Pancreas (tissue), 10 donors: ENCODE measurements at regions not wholly inside any gene's neighbourhood (a gene's known extent, or its start where the extent isn't known, plus 50 kb on each side); places are given as distances from the start of the nearest gene placed in this dataset.
"Not testable (repeated sequence)": the region's sequence is repeated elsewhere in the genome, so short reads cannot be mapped to it uniquely, and the experiment has no call there.

Experiments used
- ATAC-seq, 4 donors: fragments of 200-7000 bp; cut with Tn5 transposase; one replicate each; pipeline versions ENCODE4 v1.8.0 to v1.9.1; 2020; ENCODE audit warnings: mild to moderate bottlenecking in 4 of 4, moderate library complexity in 4 of 4
- DNase-seq, 6 donors: peaks; one replicate each; pipeline ENCODE4 v3.0.0-alpha.2; 2020
- FAIRE-seq: peaks from 2 replicates; lab custom pipeline; 2012; peaks lifted over from hg19 to GRCh38; lab: Jason Lieb, UNC
- H3K27ac ChIP-seq, 4 donors: fragments of 200-600 bp; sonication (generic); 1 replicate in 3 of 4; 2 replicates in 1 of 4; pipeline versions ENCODE4 v1.5.0 to v1.8.0; 2020
- H3K27me3 ChIP-seq, 4 donors: fragments of 200-600 bp; one replicate each; pipeline ENCODE4 v1.8.0; 2021
- H3K36me3 ChIP-seq, 3 donors: fragments of 200-600 bp; sonication (generic) in 1 of 3; one replicate each; pipeline versions ENCODE4 v1.5.0 to v1.8.0; 2020 to 2021
- H3K4me1 ChIP-seq, 3 donors: fragments of 200-600 bp; one replicate each; pipeline ENCODE4 v1.8.0; 2021
- H3K4me3 ChIP-seq, 4 donors: fragments of 200-600 bp; sonication (generic) in 2 of 4; one replicate each; pipeline versions ENCODE4 v1.5.0 to v1.8.0; 2020 to 2021
- H3K9me3 ChIP-seq, 4 donors: fragments of 200-600 bp; one replicate each; pipeline ENCODE4 v1.8.0; 2021
- WGBS, 2 donors: extraction: QIAGEN DNeasy Blood & Tissue Kit; methylation state at CpG; one replicate each; pipeline ENCODE4 v1.1.7; 2013; 5-methylcytosine and 5-hydroxymethylcytosine counted together
- intact Hi-C, 3 donors: fragments of 100-400 bp; cut with DNase I; formaldehyde crosslinking; loops; one replicate each; pipeline versions ENCODE4 v1.11.1 to v1.14.2; 2022
- TF ChIP-seq, protein P1 (sequence below), 4 donors: fragments of 200-600 bp; sonication (generic) in 3 of 4; IDR thresholded peaks; one replicate each; pipeline versions ENCODE4 v1.5.0 to v1.8.0; 2021; ENCODE audit warnings: antibody characterized with exemption in 4 of 4
- donor health status: healthy with polysubstance abuse.
- donor health status: DM: no; HTN: no; CAD: no; lungs with moderate emphysema.
- donor health status: DM: no; HTN: no; CAD: no.
- donor health status: control.
- donor health status: control.
- donor health status: Bipolar disorder and iron deficiency.
- donor health status: DM: yes; HTN: yes; CAD: no.
- donor health status: DM: no; HTN: no; CAD: no.
- donor health status: DM: no; HTN: no; CAD: no.
- donor health status: DM: yes; HTN: yes; CAD: no.

DNA sequence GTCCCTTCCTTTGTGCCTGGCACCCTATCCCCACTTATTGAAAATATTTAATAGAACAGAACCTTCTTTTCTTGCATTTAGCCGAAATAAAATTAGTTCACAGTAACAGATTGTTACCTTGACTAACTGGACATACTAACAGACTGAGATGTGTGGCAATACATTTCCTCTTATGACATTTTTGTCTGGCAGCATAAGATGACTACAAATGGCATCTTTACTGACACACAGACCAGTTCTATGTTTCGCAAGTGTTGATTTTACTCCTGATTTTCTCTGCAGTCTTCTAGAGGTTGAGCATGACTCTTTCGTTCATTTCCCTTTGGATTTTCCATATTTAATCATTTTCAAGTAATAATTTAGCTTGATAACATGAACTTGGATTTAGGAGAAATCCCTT is 474.6 kb downstream of the CBLN4 start:
- no peak overlapping the region for H3K27ac ChIP-seq
- ATAC-seq: no peak
- DNase-seq: no peak
- TF ChIP-seq, protein P1, sequence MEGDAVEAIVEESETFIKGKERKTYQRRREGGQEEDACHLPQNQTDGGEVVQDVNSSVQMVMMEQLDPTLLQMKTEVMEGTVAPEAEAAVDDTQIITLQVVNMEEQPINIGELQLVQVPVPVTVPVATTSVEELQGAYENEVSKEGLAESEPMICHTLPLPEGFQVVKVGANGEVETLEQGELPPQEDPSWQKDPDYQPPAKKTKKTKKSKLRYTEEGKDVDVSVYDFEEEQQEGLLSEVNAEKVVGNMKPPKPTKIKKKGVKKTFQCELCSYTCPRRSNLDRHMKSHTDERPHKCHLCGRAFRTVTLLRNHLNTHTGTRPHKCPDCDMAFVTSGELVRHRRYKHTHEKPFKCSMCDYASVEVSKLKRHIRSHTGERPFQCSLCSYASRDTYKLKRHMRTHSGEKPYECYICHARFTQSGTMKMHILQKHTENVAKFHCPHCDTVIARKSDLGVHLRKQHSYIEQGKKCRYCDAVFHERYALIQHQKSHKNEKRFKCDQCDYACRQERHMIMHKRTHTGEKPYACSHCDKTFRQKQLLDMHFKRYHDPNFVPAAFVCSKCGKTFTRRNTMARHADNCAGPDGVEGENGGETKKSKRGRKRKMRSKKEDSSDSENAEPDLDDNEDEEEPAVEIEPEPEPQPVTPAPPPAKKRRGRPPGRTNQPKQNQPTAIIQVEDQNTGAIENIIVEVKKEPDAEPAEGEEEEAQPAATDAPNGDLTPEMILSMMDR (IDR thresholded peaks at IDR 0.05): no peak
- no peak for FAIRE-seq
- no peak overlapping the region for H3K4me3 ChIP-seq
- H3K4me1 ChIP-seq: no peaks in the 10 kb centered on the region
- 59 to 81% methylated on average over 3 of the region's 3 CpGs for WGBS, 2 donors
- H3K27me3 ChIP-seq: no peaks in the 10 kb centered on the region
- no peaks in the 10 kb centered on the region for H3K9me3 ChIP-seq
- H3K36me3 ChIP-seq: no peaks in the 10 kb centered on the region
- intact Hi-C loops: no loop called here

DNA sequence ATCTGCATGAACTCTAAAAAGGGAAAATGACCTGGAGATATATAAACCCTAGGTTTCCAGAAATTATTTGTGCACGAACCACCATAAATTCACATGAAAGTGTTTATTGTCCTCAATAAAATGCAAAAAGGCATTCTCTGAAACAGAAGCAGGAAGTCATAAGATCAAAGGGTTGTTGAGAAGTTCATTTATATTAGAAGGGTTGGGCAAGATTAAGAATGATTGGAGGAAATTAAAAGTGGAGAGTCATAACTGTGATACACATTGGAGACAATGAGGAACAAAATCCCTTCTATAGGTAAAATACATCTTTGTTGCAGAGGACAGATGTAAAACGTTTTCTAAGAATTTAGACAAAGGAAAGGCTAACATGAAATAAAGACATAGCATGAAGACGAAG is 476.8 kb downstream of the CBLN4 start:
- H3K9me3 ChIP-seq: no peaks in the 10 kb centered on the region
- intact Hi-C loops: no loop called here
- FAIRE-seq: no peak

DNA sequence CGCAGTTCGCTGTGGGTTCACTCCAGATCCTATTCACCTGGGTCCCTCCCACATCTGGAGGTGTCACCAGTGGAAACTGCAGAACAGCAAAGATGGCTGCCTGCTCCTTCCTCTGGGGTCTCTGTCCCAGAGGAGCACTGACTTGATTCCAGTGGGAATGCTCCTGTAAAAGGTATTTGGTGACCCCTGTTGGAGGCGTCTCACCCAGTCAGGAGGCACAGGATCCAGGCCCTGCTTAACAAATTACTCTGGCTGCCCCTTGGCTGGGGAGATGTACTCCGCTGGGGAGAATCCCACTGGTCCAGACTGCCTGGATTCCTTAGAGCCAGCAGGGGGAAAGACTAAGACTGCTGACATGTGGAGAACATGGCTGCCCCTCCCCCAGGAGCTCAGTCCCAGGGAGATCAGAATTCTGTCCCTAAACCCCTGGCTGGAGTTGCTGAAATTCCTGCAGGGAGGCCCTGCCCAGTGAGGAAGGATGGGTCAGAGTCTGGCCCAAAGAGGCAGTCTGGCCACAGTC is 483.0 kb downstream of the CBLN4 start:
- H3K36me3 ChIP-seq: no peaks in the 10 kb centered on the region
- WGBS, 2 donors: 79 to 80% methylated on average over 4 of the region's 4 CpGs
- H3K27ac ChIP-seq: no peak overlapping the region
- no peaks in the 10 kb centered on the region for H3K4me1 ChIP-seq
- H3K27me3 ChIP-seq: no peaks in the 10 kb centered on the region
- FAIRE-seq (no peak), ATAC-seq (no peak), DNase-seq (no peak)
- H3K9me3 ChIP-seq: no peaks in the 10 kb centered on the region
- TF ChIP-seq, protein P1 (IDR thresholded peaks at IDR 0.05): no peak
- no peak overlapping the region for H3K4me3 ChIP-seq
- intact Hi-C loops: no loop called here

More for the DNA sequence above, 476.8 kb downstream of the CBLN4 start:
- no peak for DNase-seq
- Histone ChIP-seq H3K27ac (no peak overlapping the region), H3K4me3 (no peak overlapping the region), H3K4me1 (no peaks in the 10 kb centered on the region), H3K36me3 (no peaks in the 10 kb centered on the region), H3K27me3 (no peaks in the 10 kb centered on the region)
- WGBS, 2 donors: 31 to 37% methylated on average over 3 of the region's 3 CpGs
- TF ChIP-seq, protein P1 (IDR thresholded peaks at IDR 0.05): no peak
- no peak for ATAC-seq

DNA sequence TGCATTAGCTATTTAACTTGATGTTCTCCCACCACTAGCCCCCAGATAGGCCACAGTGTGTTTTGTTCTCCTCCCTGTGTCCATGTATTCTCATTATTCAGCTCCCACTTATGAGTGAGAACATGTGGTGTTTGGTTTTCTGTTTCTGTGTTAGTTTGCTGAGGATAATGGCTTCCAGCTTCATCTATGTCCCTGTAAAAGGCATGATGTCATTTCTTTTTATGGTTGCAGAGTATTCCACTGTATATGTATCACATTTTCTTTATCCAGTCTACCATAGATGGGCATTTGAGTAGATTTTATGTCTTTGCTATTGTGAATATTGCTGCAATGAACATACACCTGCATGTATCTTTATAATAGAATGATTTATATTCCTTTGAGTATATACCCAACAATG is 487.7 kb downstream of the CBLN4 start:
- intact Hi-C loops, H3K9me3 ChIP-seq, H3K4me3 ChIP-seq, FAIRE-seq, H3K36me3 ChIP-seq, ATAC-seq, DNase-seq, H3K27me3 ChIP-seq, H3K4me1 ChIP-seq, H3K27ac ChIP-seq: not testable (repeated sequence)

DNA sequence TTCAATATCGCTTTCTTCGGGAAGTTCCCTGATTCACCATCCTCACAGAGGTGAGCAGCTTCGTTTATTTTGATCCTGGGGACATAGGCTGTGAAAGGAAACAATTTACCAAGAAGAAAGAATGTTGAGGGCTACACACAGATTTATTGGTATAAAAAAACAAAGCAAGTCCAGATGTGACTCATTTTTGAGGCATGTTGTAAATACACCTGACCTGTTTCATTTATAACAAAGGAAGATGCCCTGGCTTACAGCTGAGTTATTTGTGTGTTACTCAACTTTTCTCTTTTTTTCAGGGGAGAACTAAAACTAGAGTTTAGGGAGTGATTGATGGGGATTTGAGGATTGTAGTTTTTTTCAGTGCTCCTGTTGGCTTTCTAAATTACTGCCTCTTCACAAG is 489.5 kb downstream of the CBLN4 start:
- DNase-seq (no peak), FAIRE-seq (no peak), ATAC-seq (no peak)
- Histone ChIP-seq H3K27ac (no peak overlapping the region), H3K4me3 (no peak overlapping the region), H3K4me1 (no peaks in the 10 kb centered on the region), H3K36me3 (no peaks in the 10 kb centered on the region), H3K27me3 (no peaks in the 10 kb centered on the region), H3K9me3 (no peaks in the 10 kb centered on the region)
- TF ChIP-seq, protein P1 (IDR thresholded peaks at IDR 0.05): no peak
- intact Hi-C loops: no loop called here
- WGBS, 2 donors: 27 to 35% methylated on average over 3 of the region's 3 CpGs
